Hepatocyte (in vitro differentiated cells): ENCODE measurements at regions not wholly inside any gene's neighbourhood (a gene's known extent, or its start where the extent isn't known, plus 50 kb on each side); places are given as distances from the start of the nearest gene placed in this dataset.
"Not testable (repeated sequence)": the region's sequence is repeated elsewhere in the genome, so short reads cannot be mapped to it uniquely, and the experiment has no call there.

Source experiments
- CTCF ChIP-seq: fragments of 200-600 bp; sonication (generic); IDR thresholded peaks from 2 replicates; pipeline ENCODE4 v1.5.1; 2016; ENCODE audit warnings: antibody characterized with exemption, mild to moderate bottlenecking; ENCODE audit not compliant: poor library complexity
- EZH2 ChIP-seq: fragments of 200-600 bp; sonication (generic); IDR thresholded peaks from 2 replicates; pipeline ENCODE4 v1.6.1; 2016; ENCODE audit warnings: antibody characterized with exemption, mild to moderate bottlenecking, borderline replicate concordance
- EZH2phosphoT487 ChIP-seq: fragments of 200-600 bp; sonication (generic); IDR thresholded peaks from one replicate; pipeline ENCODE4 v1.6.1; 2018; ENCODE audit warnings: antibody characterized with exemption, mild to moderate bottlenecking, low read depth, moderate library complexity; ENCODE audit not compliant: unreplicated experiment, severe bottlenecking

- not testable (repeated sequence) for TF ChIP-seq CTCF, EZH2phosphoT487, EZH2
These were observed 224.1 kb upstream of the DGKB start for GRCh38 chr7:15126653-15127052.
